Effector CD8-positive, alpha-beta T cell (primary cell): ENCODE measurements at regions not wholly inside any gene's neighbourhood (a gene's known extent, or its start where the extent isn't known, plus 50 kb on each side); places are given as distances from the start of the nearest gene placed in this dataset.
"Not testable (repeated sequence)": the region's sequence is repeated elsewhere in the genome, so short reads cannot be mapped to it uniquely, and the experiment has no call there.

Experiments
- DNase-seq: peaks from one replicate; lab custom pipeline; 2025; lab: John Stamatoyannopoulos, UW

GRCh38 chr15:77861997-77862635 is 215.4 kb downstream of the TBC1D2B start:
- DNase-seq: not testable (repeated sequence)

DNA sequence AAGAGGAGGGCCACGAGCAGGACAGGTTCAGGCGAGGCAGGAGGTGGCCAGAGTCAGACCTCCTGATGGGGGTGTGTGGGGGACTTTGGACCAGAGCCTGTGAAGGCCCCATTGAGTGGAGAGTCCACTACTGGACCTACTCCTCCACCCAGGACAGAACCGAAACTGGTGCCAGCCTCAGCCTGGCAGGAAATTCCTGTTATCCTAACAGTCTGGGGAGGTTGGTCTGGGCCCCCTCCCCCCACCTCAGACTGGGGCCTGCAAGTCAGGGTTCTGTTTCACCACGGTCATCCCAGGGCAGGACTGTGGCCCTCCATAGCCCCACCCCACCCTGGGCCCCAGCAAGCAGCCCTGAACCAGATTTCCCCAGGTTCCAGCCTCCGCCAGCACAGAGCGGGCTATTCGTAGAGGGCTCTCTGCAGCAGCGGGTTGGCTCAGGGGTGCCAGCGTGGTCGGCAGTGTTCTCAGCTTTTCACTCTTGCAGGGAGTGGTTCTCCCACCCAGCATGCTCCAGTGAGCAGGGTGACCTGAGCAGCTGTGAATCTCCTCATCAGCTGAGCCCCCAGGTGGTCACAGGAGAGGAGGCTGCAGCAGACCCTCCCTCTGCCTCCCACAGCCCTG is 217.3 kb downstream of the TBC1D2B start:
- no peak for DNase-seq

GRCh38 chr15:77859491-77860060 is 217.9 kb downstream of the TBC1D2B start:
- DNase-seq: no peak

DNA sequence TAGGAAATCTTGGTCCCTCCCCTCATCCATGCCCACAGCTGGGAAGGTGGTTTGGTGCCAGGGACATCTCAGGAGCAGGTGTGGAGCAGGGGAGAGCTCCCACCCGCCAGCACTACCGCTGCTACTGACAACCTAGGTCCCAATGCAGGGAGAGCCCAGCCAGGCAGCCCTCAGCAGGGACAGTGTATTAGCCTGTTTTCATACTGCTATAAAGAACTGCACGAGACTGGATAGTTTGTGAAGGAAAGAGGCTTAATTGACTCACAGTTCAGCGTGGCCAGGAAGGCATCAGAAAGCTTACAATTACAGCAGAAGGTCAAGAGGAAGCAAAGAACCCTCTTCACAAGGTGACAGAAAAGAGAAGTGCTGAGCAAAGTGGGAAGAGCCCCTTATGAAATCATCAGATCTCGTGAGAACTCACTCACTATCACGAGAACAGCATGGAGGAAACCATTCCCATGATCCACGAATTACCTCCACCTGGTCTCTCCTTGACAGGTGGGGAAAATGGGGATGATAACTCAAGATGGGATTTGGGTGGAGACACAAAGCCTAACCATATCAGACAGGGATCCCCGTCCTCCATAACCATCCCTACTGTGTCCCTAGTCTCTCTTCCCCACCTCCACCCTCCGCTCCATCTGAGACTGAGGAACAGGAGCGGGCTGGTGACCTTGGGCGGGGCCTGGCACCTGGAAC is 218.6 kb downstream of the TBC1D2B start:
- DNase-seq: no peak

DNA sequence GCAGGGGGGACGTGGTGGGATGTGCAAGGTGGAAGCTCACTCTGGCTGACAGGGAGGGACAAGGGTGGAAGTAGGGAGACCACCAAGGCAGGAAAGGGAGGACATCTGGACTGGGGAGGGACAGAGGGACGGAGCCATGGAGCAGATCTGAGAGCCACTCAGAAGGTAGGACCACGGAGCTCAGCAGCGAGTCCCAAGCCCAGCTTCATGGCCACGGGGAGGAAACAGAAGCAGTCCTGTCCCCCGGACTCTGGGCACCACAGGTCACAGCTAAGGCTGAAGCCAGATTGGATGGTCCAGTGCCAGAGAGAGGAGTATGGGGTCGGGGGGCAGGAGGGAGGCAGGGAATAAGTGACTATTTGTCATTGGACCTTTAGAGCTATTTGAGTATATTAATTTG is 220.1 kb downstream of the TBC1D2B start:
- DNase-seq: no peak

GRCh38 chr15:77856705-77857346 is 220.7 kb downstream of the TBC1D2B start:
- DNase-seq: no peak

- no peak for DNase-seq
Measured at GRCh38 chr15:77855871-77856270, 221.6 kb downstream of the TBC1D2B start.

DNA sequence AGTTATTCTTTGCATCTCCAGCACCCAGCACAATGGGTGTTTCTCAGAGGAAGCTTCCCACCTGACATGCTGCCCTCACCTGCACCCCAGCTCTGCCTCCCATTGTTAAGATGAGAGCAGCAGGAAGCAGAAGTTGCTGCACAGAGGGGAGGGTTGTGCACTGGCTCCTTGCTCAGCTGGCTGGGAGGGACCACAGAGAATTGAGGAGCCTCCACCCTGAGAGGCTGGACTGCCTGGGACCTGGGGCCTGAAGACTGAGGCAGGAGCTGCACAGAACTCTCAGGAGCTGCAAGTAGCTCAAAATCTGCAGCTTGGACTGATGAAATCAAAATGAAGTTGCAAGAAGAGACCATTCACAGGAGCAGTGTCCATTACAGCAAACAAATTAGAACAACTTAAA is 222.3 kb upstream of the LINGO1 start:
- no peak for DNase-seq

- no peak for DNase-seq
Measured at GRCh38 chr15:77853910-77854309, 221.2 kb upstream of the LINGO1 start.

- no peak for DNase-seq
Measured at GRCh38 chr15:77853008-77853328, 220.3 kb upstream of the LINGO1 start.

- DNase-seq: no peak
Measured at GRCh38 chr15:77852241-77853007, 219.7 kb upstream of the LINGO1 start.

- no peak for DNase-seq
Measured at GRCh38 chr15:77851691-77852090, 219.0 kb upstream of the LINGO1 start.

DNA sequence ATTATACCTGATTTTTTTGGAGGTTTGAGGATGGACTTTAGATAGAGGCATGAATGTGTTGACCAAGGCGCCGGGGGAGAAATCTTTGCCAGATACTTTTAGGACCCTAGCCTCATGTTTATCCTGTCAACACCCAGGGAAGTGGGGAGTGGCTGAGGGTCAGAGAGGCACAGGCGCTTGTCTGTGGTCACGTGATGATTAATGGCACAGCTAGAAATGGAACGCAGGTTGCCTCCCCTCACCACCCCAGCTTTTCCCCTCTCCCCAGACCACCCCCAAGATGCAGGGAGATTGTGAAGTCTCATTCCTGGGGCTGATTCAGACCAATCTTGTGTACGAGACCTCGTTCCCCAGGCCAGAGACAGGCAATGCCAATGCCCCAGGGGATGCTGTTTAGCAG is 218.4 kb upstream of the LINGO1 start:
- no peak for DNase-seq

- DNase-seq: no peak
Measured at GRCh38 chr15:77846986-77847385, 214.3 kb upstream of the LINGO1 start.

- DNase-seq: no peak
Measured at GRCh38 chr15:77846360-77846759, 213.6 kb upstream of the LINGO1 start.

- DNase-seq: no peak
Measured at GRCh38 chr15:77844798-77845446, 212.2 kb upstream of the LINGO1 start.

- no peak for DNase-seq
Measured at GRCh38 chr15:77843546-77843945, 210.8 kb upstream of the LINGO1 start.

DNA sequence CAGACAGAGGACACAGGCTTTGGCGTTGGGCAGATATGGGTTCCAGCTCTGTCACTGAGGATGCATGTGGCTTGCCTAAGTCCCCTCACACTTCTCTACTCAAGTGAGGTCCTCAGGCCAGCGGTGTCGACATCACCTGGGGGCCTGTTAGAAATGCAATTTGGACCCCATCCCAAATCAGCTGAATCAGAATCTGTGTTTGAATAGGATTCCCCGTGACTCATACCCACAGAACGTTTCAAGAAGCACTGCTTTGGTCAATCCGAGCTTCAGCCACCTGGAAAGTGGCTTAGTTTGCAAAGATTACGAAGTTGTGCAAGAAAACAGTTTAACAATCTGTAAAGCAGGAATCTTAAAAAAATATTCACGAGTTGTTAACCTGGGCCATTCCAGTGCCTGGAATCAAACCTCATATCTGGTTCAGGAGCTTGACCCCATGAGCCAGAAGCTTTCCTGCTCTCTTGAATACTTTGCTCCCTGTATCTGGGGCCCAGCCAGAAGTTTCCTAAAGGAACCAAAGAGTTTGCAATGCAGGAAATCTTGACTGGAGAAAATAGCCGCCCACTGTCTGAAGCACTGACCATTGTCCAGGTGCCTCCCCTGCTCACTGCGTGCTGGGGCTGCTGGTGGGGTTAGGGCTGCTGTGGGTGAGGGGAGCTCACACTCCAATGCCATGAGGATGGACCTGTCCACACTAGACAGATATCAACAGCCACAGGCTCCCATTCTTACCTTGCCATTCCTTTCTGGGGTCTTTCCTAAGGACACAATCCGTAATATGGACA is 208.5 kb upstream of the LINGO1 start:
- no peak for DNase-seq

DNA sequence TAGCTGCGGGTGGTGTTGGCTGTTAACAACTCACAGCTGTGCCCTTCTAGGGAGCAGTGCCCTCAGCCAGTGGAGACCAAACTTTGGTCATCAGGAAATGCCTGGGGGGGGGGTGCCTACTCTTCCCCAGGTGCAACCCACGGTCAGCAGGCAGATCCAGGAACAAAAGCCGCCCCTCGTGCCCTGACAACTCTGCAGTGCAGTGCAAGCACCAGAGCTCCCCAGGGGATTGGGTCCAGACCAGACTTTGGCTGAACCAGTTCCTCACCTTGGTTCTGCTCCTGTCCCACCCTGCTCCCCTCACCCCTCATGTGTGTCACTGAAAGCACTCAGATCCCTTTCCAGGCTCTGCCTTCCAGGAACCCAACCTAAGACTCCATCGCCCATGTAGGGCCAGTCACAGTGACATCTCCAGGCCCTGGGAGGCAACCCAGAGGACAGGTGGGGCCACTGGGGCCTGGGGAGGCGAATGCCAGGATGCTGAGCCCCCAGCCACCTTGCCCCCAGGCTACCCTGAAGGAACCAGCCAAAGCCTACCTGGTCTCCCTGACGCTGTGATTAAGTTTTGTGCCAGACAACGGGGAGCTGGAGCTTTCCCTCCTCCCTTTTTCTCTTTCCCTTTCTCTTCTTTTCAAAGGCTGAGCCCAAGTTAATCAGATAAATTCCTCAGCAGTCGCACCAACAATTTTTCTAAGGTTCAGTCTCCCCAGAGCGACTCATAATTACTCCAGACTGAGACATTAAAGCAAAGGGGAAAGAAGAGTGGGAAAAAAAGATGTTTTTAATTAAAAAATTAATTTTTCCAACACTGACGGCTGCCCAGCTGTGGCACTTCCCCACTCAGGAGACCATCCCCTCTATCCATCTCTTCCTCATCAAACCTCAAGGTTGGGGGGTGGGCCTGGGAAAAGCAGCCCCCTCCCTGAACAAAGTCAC is 207.5 kb upstream of the LINGO1 start:
- no peak for DNase-seq
